ENCODE measurements at regions not wholly inside any gene's neighbourhood (a gene's known extent, or its start where the extent isn't known, plus 50 kb on each side); places are given as distances from the start of the nearest gene placed in this dataset.

- TF ChIP-seq, protein P1, sequence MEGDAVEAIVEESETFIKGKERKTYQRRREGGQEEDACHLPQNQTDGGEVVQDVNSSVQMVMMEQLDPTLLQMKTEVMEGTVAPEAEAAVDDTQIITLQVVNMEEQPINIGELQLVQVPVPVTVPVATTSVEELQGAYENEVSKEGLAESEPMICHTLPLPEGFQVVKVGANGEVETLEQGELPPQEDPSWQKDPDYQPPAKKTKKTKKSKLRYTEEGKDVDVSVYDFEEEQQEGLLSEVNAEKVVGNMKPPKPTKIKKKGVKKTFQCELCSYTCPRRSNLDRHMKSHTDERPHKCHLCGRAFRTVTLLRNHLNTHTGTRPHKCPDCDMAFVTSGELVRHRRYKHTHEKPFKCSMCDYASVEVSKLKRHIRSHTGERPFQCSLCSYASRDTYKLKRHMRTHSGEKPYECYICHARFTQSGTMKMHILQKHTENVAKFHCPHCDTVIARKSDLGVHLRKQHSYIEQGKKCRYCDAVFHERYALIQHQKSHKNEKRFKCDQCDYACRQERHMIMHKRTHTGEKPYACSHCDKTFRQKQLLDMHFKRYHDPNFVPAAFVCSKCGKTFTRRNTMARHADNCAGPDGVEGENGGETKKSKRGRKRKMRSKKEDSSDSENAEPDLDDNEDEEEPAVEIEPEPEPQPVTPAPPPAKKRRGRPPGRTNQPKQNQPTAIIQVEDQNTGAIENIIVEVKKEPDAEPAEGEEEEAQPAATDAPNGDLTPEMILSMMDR (conservative IDR thresholded peaks at IDR 0.05; ENCODE audit: low read length): no peak
- TF ChIP-seq EZH2phosphoT487 (IDR thresholded peaks at IDR 0.05; ENCODE audit: borderline replicate concordance): no peak
These were observed 349.9 kb downstream of the PTPRU start for GRCh38 chr1:29586215-29586614.
